HFF-Myc (cell line): ENCODE measurements at regions not wholly inside any gene's neighbourhood (a gene's known extent, or its start where the extent isn't known, plus 50 kb on each side); places are given as distances from the start of the nearest gene placed in this dataset.

Source experiments
- DNase-seq: peaks from one replicate; pipeline ENCODE4 v3.0.0-alpha.2; 2011; ENCODE audit warnings: low read depth; ENCODE audit errors: extremely low read depth
- H3K4me3 ChIP-seq: replicated peaks from 2 replicates; pipeline ENCODE4 v1.5.1; 2011; ENCODE audit warnings: low read depth, mild to moderate bottlenecking, control low read depth, low read length
- TF ChIP-seq, protein P1 (sequence below): IDR thresholded peaks from 2 replicates; pipeline ENCODE4 v1.5.1; 2012; ENCODE audit warnings: mild to moderate bottlenecking, low read depth, low read length, control low read depth; ENCODE audit errors: missing control alignments

GRCh38 chr12:70106347-70106746 is 136.9 kb upstream of the CNOT2 start:
- no peak overlapping the region for H3K4me3 ChIP-seq
- DNase-seq, result no peak
- TF ChIP-seq, protein P1, sequence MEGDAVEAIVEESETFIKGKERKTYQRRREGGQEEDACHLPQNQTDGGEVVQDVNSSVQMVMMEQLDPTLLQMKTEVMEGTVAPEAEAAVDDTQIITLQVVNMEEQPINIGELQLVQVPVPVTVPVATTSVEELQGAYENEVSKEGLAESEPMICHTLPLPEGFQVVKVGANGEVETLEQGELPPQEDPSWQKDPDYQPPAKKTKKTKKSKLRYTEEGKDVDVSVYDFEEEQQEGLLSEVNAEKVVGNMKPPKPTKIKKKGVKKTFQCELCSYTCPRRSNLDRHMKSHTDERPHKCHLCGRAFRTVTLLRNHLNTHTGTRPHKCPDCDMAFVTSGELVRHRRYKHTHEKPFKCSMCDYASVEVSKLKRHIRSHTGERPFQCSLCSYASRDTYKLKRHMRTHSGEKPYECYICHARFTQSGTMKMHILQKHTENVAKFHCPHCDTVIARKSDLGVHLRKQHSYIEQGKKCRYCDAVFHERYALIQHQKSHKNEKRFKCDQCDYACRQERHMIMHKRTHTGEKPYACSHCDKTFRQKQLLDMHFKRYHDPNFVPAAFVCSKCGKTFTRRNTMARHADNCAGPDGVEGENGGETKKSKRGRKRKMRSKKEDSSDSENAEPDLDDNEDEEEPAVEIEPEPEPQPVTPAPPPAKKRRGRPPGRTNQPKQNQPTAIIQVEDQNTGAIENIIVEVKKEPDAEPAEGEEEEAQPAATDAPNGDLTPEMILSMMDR, result no peak

GRCh38 chr12:70110085-70110484 is 133.1 kb upstream of the CNOT2 start:
- TF ChIP-seq, protein P1, result no peak
- no peak overlapping the region for H3K4me3 ChIP-seq
- no peak for DNase-seq

DNA sequence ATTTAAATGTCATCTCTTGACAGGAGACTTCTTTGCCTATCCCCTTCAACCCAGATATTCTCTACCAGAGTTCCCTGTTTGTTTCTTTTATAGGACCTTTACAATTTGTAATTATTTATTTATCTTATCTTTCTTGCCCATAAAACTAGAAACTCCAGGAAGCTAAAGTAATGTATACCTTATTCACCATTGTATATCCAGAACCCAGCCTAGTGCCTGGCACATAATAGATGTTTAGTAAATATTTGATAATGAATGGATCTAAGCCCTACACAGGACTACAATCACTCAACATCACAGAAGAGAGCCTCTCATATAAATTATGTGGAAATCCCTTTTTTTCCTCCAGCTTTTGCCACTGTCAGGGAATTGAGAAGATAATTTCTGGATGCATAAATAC is 125.6 kb upstream of the CNOT2 start:
- TF ChIP-seq, protein P1, result no peak
- no peak overlapping the region for H3K4me3 ChIP-seq
- DNase-seq, result no peak

DNA sequence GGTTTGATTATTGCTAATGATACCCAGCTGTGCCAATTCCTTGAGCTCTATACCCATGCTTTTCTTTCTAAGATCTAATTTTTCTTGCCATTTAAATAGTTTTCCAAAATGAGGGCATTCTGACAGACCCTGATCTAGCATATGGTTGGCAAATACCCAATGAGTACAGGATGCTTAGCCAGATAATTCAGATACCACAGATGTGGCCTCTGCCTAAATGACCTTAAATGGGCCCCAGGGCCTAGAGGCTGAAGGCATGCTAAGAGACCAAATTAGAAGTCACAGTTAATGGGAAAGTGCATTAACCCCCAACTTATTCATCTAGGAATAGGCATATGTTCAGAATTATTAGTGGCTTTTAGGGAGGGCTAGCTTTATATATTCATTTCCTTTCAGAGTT is 122.3 kb upstream of the CNOT2 start:
- TF ChIP-seq, protein P1, result no peak

DNA sequence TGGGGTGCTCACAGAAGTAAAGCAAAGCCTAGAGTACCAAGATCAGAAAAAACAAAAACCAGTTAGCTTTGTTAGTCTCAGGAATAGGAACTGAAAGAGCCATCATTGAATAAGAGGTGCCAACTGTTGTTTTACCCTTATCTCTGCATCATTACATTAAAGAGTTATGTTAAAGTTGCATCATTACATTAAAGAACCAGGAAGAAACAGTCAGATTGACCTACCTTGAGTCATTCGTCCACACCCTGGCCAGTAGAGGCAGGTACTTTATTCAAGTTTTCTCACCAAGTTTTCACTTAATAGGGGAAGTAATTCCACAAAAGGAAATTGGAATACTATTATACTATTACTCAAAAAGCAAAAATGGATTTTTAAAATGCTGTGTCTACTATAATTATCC is 121.7 kb upstream of the CNOT2 start:
- DNase-seq, result no peak
- H3K4me3 ChIP-seq, result no peak overlapping the region
- TF ChIP-seq, protein P1, result no peak

More for the DNA sequence above, 122.3 kb upstream of the CNOT2 start:
- DNase-seq, result peak; percentile 52
- H3K4me3 ChIP-seq, result no peak overlapping the region

DNA sequence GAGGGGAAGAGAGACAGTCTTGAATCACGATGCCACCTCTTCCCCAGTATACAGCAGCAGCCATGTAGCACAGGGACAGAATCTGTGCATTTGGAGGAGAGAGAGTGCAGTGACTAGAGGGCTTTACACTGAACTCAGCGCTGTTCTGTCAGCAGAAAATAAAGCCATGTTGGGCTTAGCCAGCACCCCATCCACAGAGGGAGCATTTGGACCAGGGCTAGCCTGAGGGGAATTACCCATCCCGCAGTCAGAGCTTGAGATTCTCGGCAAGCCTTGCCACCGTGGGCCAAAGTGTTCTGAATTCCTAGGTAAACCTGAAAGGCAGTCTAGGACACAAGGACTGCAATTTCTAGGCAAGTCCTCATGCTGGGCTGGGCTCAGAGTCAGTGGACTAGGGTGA is 120.4 kb upstream of the CNOT2 start:
- TF ChIP-seq, protein P1, result no peak
- no peak overlapping the region for H3K4me3 ChIP-seq
- no peak for DNase-seq

DNA sequence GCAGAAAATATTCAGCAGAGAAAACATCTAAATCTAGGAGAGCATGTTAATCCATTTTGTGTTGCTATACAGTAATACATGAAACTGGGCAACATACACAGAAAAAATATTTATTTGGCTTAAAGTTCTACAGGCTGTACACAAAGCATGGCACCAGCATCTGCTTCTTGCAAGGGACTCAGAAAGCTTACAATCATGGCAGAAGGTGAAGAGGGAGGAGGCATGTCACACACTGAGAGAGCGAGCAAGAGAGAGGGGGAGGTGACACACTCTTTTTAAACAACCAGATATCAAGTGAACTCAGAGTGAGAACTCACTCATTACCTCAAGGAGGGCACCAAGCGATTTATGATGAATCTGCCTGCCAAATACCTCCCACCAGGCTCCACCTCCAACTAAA is 94.2 kb upstream of the CNOT2 start:
- DNase-seq, result no peak
- H3K4me3 ChIP-seq, result no peak overlapping the region
- TF ChIP-seq, protein P1, result no peak
